Neural progenitor cell (in vitro differentiated cells): ENCODE measurements at regions not wholly inside any gene's neighbourhood (a gene's known extent, or its start where the extent isn't known, plus 50 kb on each side); places are given as distances from the start of the nearest gene placed in this dataset.

Experiments
- DNase-seq: peaks from one replicate; pipeline ENCODE4 v3.0.0-alpha.2; 2016; ENCODE audit warnings: low spot score
- H2AFZ ChIP-seq: fragments of 200-600 bp; sonication (generic); replicated peaks from 2 replicates; pipeline ENCODE4 v1.6.1; 2016; ENCODE audit warnings: antibody characterized with exemption
- H3F3A ChIP-seq: fragments of 200-600 bp; sonication (generic); 2 replicates; pipeline ENCODE4 v1.6.1; 2016; ENCODE audit warnings: antibody characterized with exemption, low read depth
- H3K27ac ChIP-seq: fragments of 200-600 bp; sonication (generic); 2 replicates; pipeline ENCODE4 v1.5.1; 2016; ENCODE audit warnings: mild to moderate bottlenecking
- H3K27me3 ChIP-seq: fragments of 200-600 bp; sonication (generic); 2 replicates; pipeline ENCODE4 v1.6.1; 2016; ENCODE audit warnings: mild to moderate bottlenecking, moderate library complexity
- H3K36me3 ChIP-seq: fragments of 200-600 bp; sonication (generic); 2 replicates; pipeline ENCODE4 v1.5.1; 2016
- H3K4me1 ChIP-seq: fragments of 200-600 bp; sonication (generic); 2 replicates; pipeline ENCODE4 v1.6.1; 2016; ENCODE audit warnings: mixed run types
- H3K4me2 ChIP-seq: fragments of 200-600 bp; sonication (generic); 2 replicates; pipeline ENCODE4 v1.6.1; 2016
- H3K4me3 ChIP-seq: fragments of 200-600 bp; sonication (generic); 2 replicates; pipeline ENCODE4 v1.5.1; 2016
- H3K79me2 ChIP-seq: fragments of 200-600 bp; sonication (generic); 2 replicates; pipeline ENCODE4 v1.6.1; 2016; ENCODE audit warnings: low read depth
- H3K9ac ChIP-seq: fragments of 200-600 bp; sonication (generic); 2 replicates; pipeline ENCODE4 v1.6.1; 2016
- H3K9me3 ChIP-seq: fragments of 200-600 bp; sonication (generic); 2 replicates; pipeline ENCODE4 v1.5.1; 2016; ENCODE audit warnings: low read depth
- H4K20me1 ChIP-seq: fragments of 200-600 bp; sonication (generic); 2 replicates; pipeline ENCODE4 v1.6.1; 2016; ENCODE audit warnings: low read depth
- H3K27ac Mint-ChIP-seq: 3 replicates; pipeline ENCODE4 v1.8.0; 2021; ENCODE audit warnings: mixed read lengths
- H3K27me3 Mint-ChIP-seq: 2 replicates; pipeline ENCODE4 v1.8.0; 2022; ENCODE audit warnings: low read depth, mild to moderate bottlenecking, inconsistent platforms, moderate library complexity, mixed read lengths; ENCODE audit not compliant: insufficient read depth
- H3K36me3 Mint-ChIP-seq: 3 replicates; pipeline ENCODE4 v1.8.0; 2021; ENCODE audit warnings: mixed read lengths
- H3K4me1 Mint-ChIP-seq: 3 replicates; pipeline ENCODE4 v1.8.0; 2021; ENCODE audit warnings: mixed read lengths
- H3K4me3 Mint-ChIP-seq: 3 replicates; pipeline ENCODE4 v1.8.0; 2021; ENCODE audit warnings: mild to moderate bottlenecking, moderate library complexity, mixed read lengths
- H3K9me3 Mint-ChIP-seq: 3 replicates; pipeline ENCODE4 v1.8.0; 2020; ENCODE audit warnings: mixed read lengths
- EZH2 ChIP-seq: fragments of 200-600 bp; sonication (generic); IDR thresholded peaks from 2 replicates; pipeline ENCODE4 v1.6.1; 2017; ENCODE audit warnings: antibody characterized with exemption, mild to moderate bottlenecking, moderate library complexity
- EZH2phosphoT487 ChIP-seq: fragments of 200-600 bp; sonication (generic); IDR thresholded peaks from 2 replicates; pipeline ENCODE4 v1.6.1; 2017; ENCODE audit warnings: antibody characterized with exemption
- TF ChIP-seq, protein P1 (sequence below): fragments of 200-600 bp; sonication (generic); IDR thresholded peaks from 2 replicates; pipeline ENCODE4 v1.5.1; 2017; ENCODE audit warnings: antibody characterized with exemption, mild to moderate bottlenecking

DNA sequence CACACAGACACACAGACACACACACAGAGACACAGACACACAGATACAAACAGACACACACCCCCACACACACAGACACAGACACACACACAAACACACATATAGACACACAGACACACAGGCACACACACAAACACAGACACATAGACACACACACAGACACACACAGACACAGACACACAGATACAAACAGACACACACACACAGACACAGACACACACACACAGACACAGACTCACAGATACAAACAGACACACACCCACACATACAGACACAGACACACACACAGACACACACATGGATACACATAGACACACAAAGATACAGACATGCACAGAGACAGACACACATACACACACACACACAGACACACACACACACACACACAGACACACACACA, 174.5 kb downstream of the URI1 start:
- no peaks in the 10 kb centered on the region for H3F3A ChIP-seq
- no peaks in the 10 kb centered on the region for H3K9me3 ChIP-seq
- Mint-ChIP-seq H3K36me3 (no peaks in the 10 kb centered on the region), H3K9me3 (peaks cover 2% of the 10 kb centered on the region), H3K27ac (no peak overlapping the region), H3K4me1 (peaks cover 10% of the 10 kb centered on the region), H3K27me3 (peaks cover 10% of the 10 kb centered on the region), H3K4me3 (no peak overlapping the region)
- no peak overlapping the region for H3K9ac ChIP-seq
- H3K27me3 ChIP-seq, result no peaks in the 10 kb centered on the region
- H4K20me1 ChIP-seq, result no peaks in the 10 kb centered on the region
- no peak overlapping the region for H3K4me2 ChIP-seq
- no peak overlapping the region for H3K27ac ChIP-seq
- DNase-seq, result no peak
- TF ChIP-seq EZH2phosphoT487 (no peak), EZH2 (no peak)
- TF ChIP-seq, protein P1, sequence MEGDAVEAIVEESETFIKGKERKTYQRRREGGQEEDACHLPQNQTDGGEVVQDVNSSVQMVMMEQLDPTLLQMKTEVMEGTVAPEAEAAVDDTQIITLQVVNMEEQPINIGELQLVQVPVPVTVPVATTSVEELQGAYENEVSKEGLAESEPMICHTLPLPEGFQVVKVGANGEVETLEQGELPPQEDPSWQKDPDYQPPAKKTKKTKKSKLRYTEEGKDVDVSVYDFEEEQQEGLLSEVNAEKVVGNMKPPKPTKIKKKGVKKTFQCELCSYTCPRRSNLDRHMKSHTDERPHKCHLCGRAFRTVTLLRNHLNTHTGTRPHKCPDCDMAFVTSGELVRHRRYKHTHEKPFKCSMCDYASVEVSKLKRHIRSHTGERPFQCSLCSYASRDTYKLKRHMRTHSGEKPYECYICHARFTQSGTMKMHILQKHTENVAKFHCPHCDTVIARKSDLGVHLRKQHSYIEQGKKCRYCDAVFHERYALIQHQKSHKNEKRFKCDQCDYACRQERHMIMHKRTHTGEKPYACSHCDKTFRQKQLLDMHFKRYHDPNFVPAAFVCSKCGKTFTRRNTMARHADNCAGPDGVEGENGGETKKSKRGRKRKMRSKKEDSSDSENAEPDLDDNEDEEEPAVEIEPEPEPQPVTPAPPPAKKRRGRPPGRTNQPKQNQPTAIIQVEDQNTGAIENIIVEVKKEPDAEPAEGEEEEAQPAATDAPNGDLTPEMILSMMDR, result no peak
- no peaks in the 10 kb centered on the region for H3K4me1 ChIP-seq
- no peak overlapping the region for H2AFZ ChIP-seq
- H3K36me3 ChIP-seq, result no peaks in the 10 kb centered on the region
- no peak overlapping the region for H3K4me3 ChIP-seq
- H3K79me2 ChIP-seq, result no peaks in the 10 kb centered on the region

DNA sequence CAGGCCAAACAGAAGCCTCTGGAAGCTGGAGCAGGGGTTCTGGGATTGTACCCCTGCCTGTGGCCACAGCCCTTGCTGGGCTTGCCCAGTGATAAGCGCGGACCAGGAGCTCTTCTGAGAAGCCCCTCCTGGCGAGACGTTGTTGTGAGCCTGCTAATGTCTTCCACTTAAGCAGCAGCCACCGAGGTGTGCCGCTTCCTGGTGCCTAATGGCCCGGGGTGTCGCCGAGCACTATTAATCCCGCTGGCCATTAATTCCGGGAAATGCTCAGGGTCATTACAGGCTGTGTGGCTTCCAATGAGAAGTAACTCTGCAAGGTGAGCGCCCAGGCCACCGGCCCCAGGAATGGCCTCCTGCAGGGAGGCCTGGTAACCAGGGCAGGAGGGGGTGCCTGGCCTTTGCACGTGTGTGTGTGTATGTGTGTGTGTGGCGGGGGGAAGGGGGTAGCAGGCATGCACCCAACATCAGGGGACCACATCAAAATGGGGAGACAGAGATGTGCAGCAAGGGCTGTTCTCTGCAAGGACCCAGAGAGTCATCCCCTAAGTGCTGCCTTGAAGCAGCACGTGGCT, 175.0 kb downstream of the URI1 start:
- TF ChIP-seq, protein P1, result no peak
- TF ChIP-seq EZH2, result no peak
- TF ChIP-seq EZH2phosphoT487, result no peak
- DNase-seq, result peak; percentile 27
- no peak overlapping the region for H3K4me2 ChIP-seq
- H3K36me3 Mint-ChIP-seq, result no peaks in the 10 kb centered on the region
- no peak overlapping the region for H3K4me3 Mint-ChIP-seq
- no peaks in the 10 kb centered on the region for H3K9me3 ChIP-seq
- no peaks in the 10 kb centered on the region for H3K36me3 ChIP-seq
- no peaks in the 10 kb centered on the region for H3K27me3 ChIP-seq
- H3K4me1 ChIP-seq, result peaks cover 4% of the 10 kb centered on the region
- H3K79me2 ChIP-seq, result no peaks in the 10 kb centered on the region
- H3K4me1 Mint-ChIP-seq, result peaks cover 12% of the 10 kb centered on the region
- no peak overlapping the region for H3K4me3 ChIP-seq
- H3K9me3 Mint-ChIP-seq, result peaks cover 2% of the 10 kb centered on the region
- H3K27ac Mint-ChIP-seq, result peak overlapping the region; percentile 83
- H3F3A ChIP-seq, result no peaks in the 10 kb centered on the region
- H3K9ac ChIP-seq, result no peak overlapping the region
- no peak overlapping the region for H3K27ac ChIP-seq
- H2AFZ ChIP-seq, result no peak overlapping the region
- H3K27me3 Mint-ChIP-seq, result peaks cover 10% of the 10 kb centered on the region
- no peaks in the 10 kb centered on the region for H4K20me1 ChIP-seq

DNA sequence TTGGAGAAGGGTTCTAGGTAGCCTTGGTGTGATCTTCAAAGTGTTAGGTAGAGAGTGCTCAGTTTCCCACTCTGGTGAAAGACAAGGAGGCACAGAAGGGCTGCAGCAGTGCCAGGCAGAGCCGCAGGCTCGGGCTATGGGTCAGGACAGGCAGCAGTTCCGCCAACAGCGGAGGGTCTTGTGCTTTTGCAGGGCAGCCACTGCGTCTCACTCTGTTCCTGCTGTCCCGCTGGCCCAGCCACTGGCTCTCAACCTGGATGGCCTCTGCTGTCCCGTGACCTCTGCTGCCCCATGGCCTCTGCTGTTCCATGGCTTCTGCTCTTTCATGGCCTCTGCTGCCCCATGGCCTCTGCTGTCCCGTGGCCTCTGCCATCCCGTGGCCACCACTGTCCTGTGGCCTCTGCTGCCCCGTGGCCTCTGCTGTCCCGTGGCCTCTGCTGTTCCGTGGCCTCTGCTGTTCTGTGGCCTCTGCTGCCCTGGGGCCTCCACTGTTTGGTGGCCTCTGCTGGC, 175.7 kb downstream of the URI1 start:
- Histone ChIP-seq H3K9ac (no peak overlapping the region), H4K20me1 (no peaks in the 10 kb centered on the region), H3K9me3 (no peaks in the 10 kb centered on the region), H3K36me3 (no peaks in the 10 kb centered on the region), H3K4me2 (no peak overlapping the region), H3F3A (no peaks in the 10 kb centered on the region), H2AFZ (no peak overlapping the region), H3K27me3 (no peaks in the 10 kb centered on the region), H3K27ac (no peak overlapping the region), H3K4me1 (peaks cover 10% of the 10 kb centered on the region), H3K79me2 (no peaks in the 10 kb centered on the region), H3K4me3 (no peak overlapping the region)
- Mint-ChIP-seq H3K4me3 (no peak overlapping the region), H3K9me3 (peaks cover 2% of the 10 kb centered on the region), H3K4me1 (peaks cover 15% of the 10 kb centered on the region), H3K27ac (peak overlapping the region; percentile 83), H3K36me3 (no peaks in the 10 kb centered on the region), H3K27me3 (peaks cover 10% of the 10 kb centered on the region)
- TF ChIP-seq, protein P1, result no peak
- no peak for TF ChIP-seq EZH2phosphoT487
- TF ChIP-seq EZH2, result no peak
- no peak for DNase-seq
